H1 (cell line): ENCODE measurements at regions not wholly inside any gene's neighbourhood (a gene's known extent, or its start where the extent isn't known, plus 50 kb on each side); places are given as distances from the start of the nearest gene placed in this dataset.

Experiments used
- CTCF ChIA-PET: fragments of 300-600 bp; sonication (Branson Sonifier 250); formaldehyde crosslinking; loops from one replicate; lab custom pipeline; 2021; ENCODE audit not compliant: partially characterized antibody; lab: Charles Lee
- POLR2A ChIA-PET: fragments of 300-600 bp; sonication (Branson Sonifier 250); formaldehyde crosslinking; loops from one replicate; lab custom pipeline; 2021; ENCODE audit warnings: inconsistent platforms; ENCODE audit not compliant: partially characterized antibody; lab: Charles Lee
- DNase-seq, 2 experiments: peaks; one replicate each; pipeline versions ENCODE4 v3.0.0 to v3.0.0-alpha.2; 2010 to 2022; ENCODE audit warnings: low spot score in 2 of 2, low read depth in 1 of 2, mixed read lengths in 1 of 2
- FAIRE-seq: peaks from 2 replicates; lab custom pipeline; 2011; peaks lifted over from hg19 to GRCh38; lab: Jason Lieb, UNC
- H2AFZ ChIP-seq: 2 replicates; pipeline ENCODE4 v1.8.1; 2012; ENCODE audit warnings: low read length, inconsistent platforms
- H2AK5ac ChIP-seq: 2 replicates; pipeline ENCODE4 v1.6.1; 2013; ENCODE audit warnings: low read depth, low read length
- H2BK120ac ChIP-seq: replicated peaks from 2 replicates; pipeline ENCODE3; 2013; ENCODE audit warnings: low read depth, low read length, inconsistent platforms
- H2BK12ac ChIP-seq: 2 replicates; pipeline ENCODE4 v1.6.1; 2013; ENCODE audit warnings: low read depth, low read length
- H2BK15ac ChIP-seq: 2 replicates; pipeline ENCODE4 v1.6.1; 2013; ENCODE audit warnings: low read length
- H2BK20ac ChIP-seq: 2 replicates; pipeline ENCODE4 v1.6.1; 2013; ENCODE audit warnings: low read length
- H2BK5ac ChIP-seq: 2 replicates; pipeline ENCODE4 v1.6.1; 2013; ENCODE audit warnings: low read depth, low read length
- H3K14ac ChIP-seq: 2 replicates; pipeline ENCODE4 v1.6.1; 2013; ENCODE audit warnings: inconsistent platforms; ENCODE audit not compliant: insufficient read length
- H3K18ac ChIP-seq: 2 replicates; pipeline ENCODE4 v1.6.1; 2013; ENCODE audit warnings: low read length; ENCODE audit errors: extremely low read depth
- H3K23ac ChIP-seq: 2 replicates; pipeline ENCODE4 v1.6.1; 2013; ENCODE audit warnings: inconsistent platforms; ENCODE audit not compliant: insufficient read length
- H3K23me2 ChIP-seq: 2 replicates; pipeline ENCODE4 v1.6.1; 2013; ENCODE audit warnings: low read depth, low read length
- H3K27ac ChIP-seq: 2 replicates; pipeline ENCODE4 v1.6.1; 2011; ENCODE audit warnings: low read depth, low read length, inconsistent platforms
- H3K27me3 ChIP-seq, 4 experiments: replicated peaks in 1 of 4; 1 replicate in 1 of 4; 2 replicates in 3 of 4; pipeline versions ENCODE4 v1.6.1 to v1.8.1; 2011 to 2013; ENCODE audit warnings: low read length in 3 of 4, mild to moderate bottlenecking in 3 of 4, inconsistent platforms in 2 of 4, mixed read lengths in 2 of 4, moderate library complexity in 1 of 4; ENCODE audit not compliant: control insufficient read depth in 3 of 4, insufficient read depth in 3 of 4; ENCODE audit errors: extremely low read depth in 1 of 4
- H3K36me3 ChIP-seq, 4 experiments: 2 replicates each; pipeline versions ENCODE4 v1.6.1 to v1.8.1; 2011 to 2013; ENCODE audit warnings: mild to moderate bottlenecking in 4 of 4, low read length in 3 of 4, moderate library complexity in 2 of 4, control low read depth in 1 of 4, inconsistent platforms in 1 of 4; ENCODE audit not compliant: insufficient read depth in 4 of 4, control insufficient read depth in 2 of 4
- H3K4ac ChIP-seq: replicated peaks from 2 replicates; pipeline ENCODE3; 2013; ENCODE audit warnings: low read length, low read depth, mixed read lengths, inconsistent platforms; ENCODE audit not compliant: insufficient read length
- H3K4me1 ChIP-seq, 4 experiments: replicated peaks in 1 of 4; 1 replicate in 1 of 4; 2 replicates in 3 of 4; pipeline versions ENCODE4 v1.6.1 to v1.8.1; 2011 to 2013; ENCODE audit warnings: low read length in 3 of 4, inconsistent platforms in 2 of 4, mixed read lengths in 1 of 4; ENCODE audit not compliant: insufficient read depth in 4 of 4, control insufficient read depth in 3 of 4
- H3K4me2 ChIP-seq, 2 experiments: 2 replicates each; pipeline versions ENCODE4 v1.6.1 to v1.8.1; 2011 to 2013; ENCODE audit warnings: low read depth in 2 of 2, low read length in 2 of 2, control low read depth in 1 of 2, inconsistent platforms in 1 of 2, mild to moderate bottlenecking in 1 of 2; ENCODE audit not compliant: insufficient read depth in 1 of 2
- H3K4me3 ChIP-seq, 4 experiments: fragments of 200-600, 300-600 bp in 1 of 4; sonication (generic), shearing (Covaris generic), sonication (Bioruptor Twin) in 1 of 4; 2 replicates each; pipeline versions ENCODE4 v1.5.1 to v1.8.1; 2011 to 2016; ENCODE audit warnings: low read length in 4 of 4, low read depth in 3 of 4, control low read depth in 2 of 4, inconsistent platforms in 2 of 4, mild to moderate bottlenecking in 2 of 4, mixed read lengths in 1 of 4, moderate library complexity in 1 of 4; ENCODE audit not compliant: insufficient read depth in 2 of 4; ENCODE audit errors: extremely low read depth in 1 of 4
- H3K56ac ChIP-seq: replicated peaks from 2 replicates; pipeline ENCODE3; 2013; ENCODE audit warnings: low read depth, mild to moderate bottlenecking, mixed read lengths, low read length, inconsistent platforms; ENCODE audit not compliant: insufficient read length
- H3K79me1 ChIP-seq: 2 replicates; pipeline ENCODE4 v1.6.1; 2013; ENCODE audit warnings: low read depth, low read length, control low read depth
- H3K79me2 ChIP-seq, 2 experiments: 2 replicates each; pipeline versions ENCODE4 v1.6.1 to v1.8.1; 2012 to 2013; ENCODE audit warnings: low read length in 2 of 2, mild to moderate bottlenecking in 2 of 2, inconsistent platforms in 1 of 2; ENCODE audit not compliant: insufficient read depth in 2 of 2, control insufficient read depth in 1 of 2
- H3K9ac ChIP-seq, 4 experiments: replicated peaks in 1 of 4; 1 replicate in 1 of 4; 2 replicates in 3 of 4; pipeline versions ENCODE4 v1.6.1 to v1.8.1; 2011 to 2013; ENCODE audit warnings: low read depth in 3 of 4, low read length in 3 of 4, control low read depth in 2 of 4, mild to moderate bottlenecking in 2 of 4, moderate library complexity in 2 of 4, inconsistent platforms in 1 of 4; ENCODE audit errors: extremely low read depth in 1 of 4
- H3K9me3 ChIP-seq, 2 experiments: 2 replicates each; pipeline versions ENCODE4 v1.6.1 to v1.8.1; 2012 to 2013; ENCODE audit warnings: mild to moderate bottlenecking in 2 of 2, moderate library complexity in 2 of 2, control low read depth in 1 of 2, inconsistent platforms in 1 of 2, low read depth in 1 of 2, low read length in 1 of 2, mixed read lengths in 1 of 2; ENCODE audit not compliant: insufficient read depth in 2 of 2
- H4K20me1 ChIP-seq, 2 experiments: replicated peaks in 1 of 2; 2 replicates each; pipeline versions ENCODE3 to v1.8.1; 2011 to 2013; ENCODE audit warnings: inconsistent platforms in 2 of 2, low read length in 2 of 2, mild to moderate bottlenecking in 1 of 2; ENCODE audit not compliant: insufficient read depth in 2 of 2, control insufficient read depth in 1 of 2
- H4K5ac ChIP-seq: 2 replicates; pipeline ENCODE4 v1.6.1; 2013; ENCODE audit warnings: low read length, low read depth, mixed read lengths, inconsistent platforms; ENCODE audit not compliant: insufficient read length
- H4K8ac ChIP-seq: 2 replicates; pipeline ENCODE4 v1.8.0; 2013; ENCODE audit warnings: mild to moderate bottlenecking, moderate library complexity, low read length, inconsistent platforms; ENCODE audit not compliant: insufficient read depth; ENCODE audit errors: extremely low read depth
- H4K91ac ChIP-seq: replicated peaks from 2 replicates; pipeline ENCODE3; 2013; ENCODE audit warnings: low read length, mixed read lengths, inconsistent platforms; ENCODE audit not compliant: insufficient read length
- ATF3 ChIP-seq: IDR thresholded peaks from 2 replicates; pipeline ENCODE4 v1.6.1; 2011; ENCODE audit warnings: low read depth, mild to moderate bottlenecking, low read length; ENCODE audit not compliant: insufficient read depth
- CEBPB ChIP-seq: IDR thresholded peaks from 2 replicates; pipeline ENCODE4 v1.6.1; 2012; ENCODE audit warnings: low read depth, low read length
- JUN ChIP-seq: IDR thresholded peaks from 2 replicates; pipeline ENCODE4 v1.6.1; 2011; ENCODE audit warnings: low read depth, mild to moderate bottlenecking, improper control_type of control experiment, low read length
- NRF1 ChIP-seq: IDR thresholded peaks from 2 replicates; pipeline ENCODE4 v1.6.1; 2011; ENCODE audit warnings: mild to moderate bottlenecking, low read depth, low read length, improper control_type of control experiment
- PHF8 ChIP-seq: fragments of 200-600 bp; sonication (generic); conservative IDR thresholded peaks from 2 replicates; pipeline ENCODE4 v1.7.1; 2012; ENCODE audit warnings: low read depth, mild to moderate bottlenecking, inconsistent platforms, low read length, moderate library complexity
- RAD21 ChIP-seq, 2 experiments: IDR thresholded peaks in 1 of 2; conservative IDR thresholded peaks in 1 of 2; 2 replicates each; pipeline ENCODE4 v1.6.1; 2011; ENCODE audit warnings: low read depth in 2 of 2, low read length in 2 of 2, improper control_type of control experiment in 1 of 2, inconsistent platforms in 1 of 2, mild to moderate bottlenecking in 1 of 2, moderate library complexity in 1 of 2
- WGBS, 2 experiments: shearing (Covaris generic) in 1 of 2; methylation state at CpG; one replicate each; pipeline versions ENCODE4 v1.1.6 to v1.1.7; 2013 to 2015; ENCODE audit warnings: low lambda C conversion rate in 2 of 2, mixed read lengths in 2 of 2, inconsistent platforms in 1 of 2, low coverage in 1 of 2, missing lambda C conversion rate in 1 of 2; ENCODE audit not compliant: insufficient replicate concordance in 2 of 2, insufficient coverage in 1 of 2, insufficient read length in 1 of 2; ENCODE audit errors: extremely low coverage in 1 of 2, missing lambda C conversion rate in 1 of 2; 5-methylcytosine and 5-hydroxymethylcytosine counted together

GRCh38 chr3:189466004-189466403 is 165.2 kb upstream of the TP63 start:
- Histone ChIP-seq H3K56ac (no peak overlapping the region), H3K27me3 (no peaks in the 10 kb centered on the region), H3K9me3 (no peaks in the 10 kb centered on the region), H3K23me2 (no peaks in the 10 kb centered on the region), H2BK20ac (no peak overlapping the region), H3K27ac (no peak overlapping the region), H3K36me3 (no peaks in the 10 kb centered on the region), H3K4me2 (no peak overlapping the region), H3K4me3 (no peak overlapping the region), H4K5ac (no peak overlapping the region), H3K18ac (no peak overlapping the region), H3K4ac (no peak overlapping the region), H2AK5ac (no peak overlapping the region), H4K91ac (no peak overlapping the region), H2AFZ (no peak overlapping the region), H3K23ac (no peak overlapping the region), H2BK5ac (no peak overlapping the region), H2BK120ac (no peak overlapping the region), H3K9ac (no peak overlapping the region), H3K4me1 (no peaks in the 10 kb centered on the region), H4K20me1 (no peaks in the 10 kb centered on the region), H4K8ac (no peak overlapping the region), H2BK15ac (no peak overlapping the region), H3K14ac (no peak overlapping the region), H2BK12ac (no peak overlapping the region), H3K79me2 (no peaks in the 10 kb centered on the region), H3K79me1 (no peaks in the 10 kb centered on the region)
- 98% methylated on average over 2 of the region's 2 CpGs; no CpG with 5 or more reads in 1 of the 2 experiments for WGBS, 2 experiments
- ChIA-PET POLR2A (no interaction called here), CTCF (interaction anchor here (0.7 kb wide), 1 partner anchor 126 kb away, joined by 5 read pairs; no protein-coding TSS in a partner anchor)
- DNase-seq (no peak), FAIRE-seq (no peak)
- TF ChIP-seq JUN (no peak), PHF8 (no peak), ATF3 (no peak), CEBPB (no peak), RAD21 (IDR thresholded peaks at IDR 0.05 in 1 of 2, conservative IDR thresholded peaks at IDR 0.05 in 1 of 2; ENCODE audit: low read depth in 2 of 2, low read length in 2 of 2) (no peak), NRF1 (no peak)
